Heart right ventricle (tissue), 16 donors: ENCODE measurements at regions not wholly inside any gene's neighbourhood (a gene's known extent, or its start where the extent isn't known, plus 50 kb on each side); places are given as distances from the start of the nearest gene placed in this dataset.

Experiments used
- ATAC-seq, 8 donors: fragments of 200-7000 bp; cut with Tn5 transposase; one replicate each; pipeline ENCODE4 v1.9.1; 2020; ENCODE audit warnings: mild to moderate bottlenecking in 8 of 8, moderate library complexity in 8 of 8, moderate number of reproducible peaks in 1 of 8
- DNase-seq, 2 donors: peaks; one replicate each; pipeline ENCODE4 v3.0.0-alpha.2; 2020
- H3K27ac ChIP-seq, 10 donors: fragments of 200-600 bp; sonication (generic) in 2 of 10; one replicate each; pipeline versions ENCODE4 v1.5.0 to v1.8.0; 2020 to 2022; ENCODE audit warnings: mild to moderate bottlenecking in 3 of 10
- H3K27me3 ChIP-seq, 7 donors: fragments of 200-600 bp; one replicate each; pipeline ENCODE4 v1.8.0; 2021 to 2022; ENCODE audit warnings: mild to moderate bottlenecking in 2 of 7
- H3K36me3 ChIP-seq, 9 donors: fragments of 200-600 bp; sonication (generic) in 1 of 9; one replicate each; pipeline versions ENCODE4 v1.5.0 to v1.8.0; 2020 to 2022; ENCODE audit warnings: mild to moderate bottlenecking in 2 of 9
- H3K4me1 ChIP-seq, 9 donors: fragments of 200-600 bp; sonication (generic) in 1 of 9; one replicate each; pipeline versions ENCODE4 v1.5.0 to v1.8.0; 2020 to 2022; ENCODE audit warnings: mild to moderate bottlenecking in 4 of 9
- H3K4me3 ChIP-seq, 10 donors: fragments of 200-600 bp; sonication (generic) in 2 of 10; one replicate each; pipeline versions ENCODE4 v1.5.0 to v1.8.0; 2020 to 2022; ENCODE audit warnings: mild to moderate bottlenecking in 7 of 10, moderate library complexity in 2 of 10
- H3K9me3 ChIP-seq, 11 donors: fragments of 200-600 bp in 10 of 11; sonication (generic) in 2 of 11; one replicate each; pipeline versions ENCODE4 v1.5.0 to v1.8.0; 2013 to 2022; ENCODE audit warnings: mild to moderate bottlenecking in 2 of 11, control low read depth in 1 of 11, moderate library complexity in 1 of 11
- WGBS, 2 donors: extraction: QIAGEN DNeasy Blood & Tissue Kit; methylation state at CpG; one replicate each; pipeline ENCODE4 v1.1.7; 2013; ENCODE audit warnings: inconsistent platforms in 1 of 2; 5-methylcytosine and 5-hydroxymethylcytosine counted together
- intact Hi-C, 10 donors: fragments of 100-400 bp; cut with DNase I; formaldehyde crosslinking; loops; one replicate each; pipeline versions ENCODE4 v1.11.1 to v1.14.2; 2022
- TF ChIP-seq, protein P1 (sequence below), 9 donors: fragments of 200-600 bp; sonication (generic) in 2 of 9; IDR thresholded peaks; one replicate each; pipeline versions ENCODE4 v1.5.0 to v1.8.0; 2021 to 2022; ENCODE audit warnings: antibody characterized with exemption in 9 of 9, mild to moderate bottlenecking in 5 of 9, moderate library complexity in 1 of 9
- donor health status: Arrhythmogenic right ventricular cardiomyopathy.
- donor health status: ischemic (EF 13 %, LVEDD 7.1; RV severe dilation, severe dysfunction).
- donor health status: healthy with polysubstance abuse.
- donor health status: DM: no; HTN: yes; CAD: no.
- donor health status: DM: no; HTN: no; CAD: no.
- donor health status: ischemic (EF 25% LVEDD 6.9; RV normal size, moderate dysfunction).
- donor health status: ischemic (EF 25% LVEDD 5.7; RV mildly dilated, moderate dysfunction).
- donor health status: healthy.
- donor health status: DM: yes; HTN: yes; CAD: no.
- donor health status: Ischemic cardiomyopathy.
- donor health status: ischemic (EF 35%, LVEDD 5.7; RV mildly dilated, moderate dysfunction).
- donor health status: nonischemic (EF 11% LVEDD 7.7; RV severe dilation, severe dysfunction).
- donor health status: DM: yes; HTN: yes; CAD: no.
- donor health status: PGD.
- donor health status: ischemic (EF 29% LVEDD 5.4; RV normal size, mild dysfunction).
- donor health status: nonischemic (EF 23%, LVEDD 6.1; RV moderate dilation, normal function).

- Histone ChIP-seq H3K36me3 (no peaks in the 10 kb centered on the region), H3K9me3 (no peaks in the 10 kb centered on the region), H3K4me1 (no peaks in the 10 kb centered on the region), H3K27me3 (no peaks in the 10 kb centered on the region), H3K27ac (no peak overlapping the region), H3K4me3 (no peak overlapping the region)
- intact Hi-C loops: no loop called here
- DNase-seq: no peak
- WGBS, 2 donors: 73 to 79% methylated on average over 5 of the region's 5 CpGs
- TF ChIP-seq, protein P1, sequence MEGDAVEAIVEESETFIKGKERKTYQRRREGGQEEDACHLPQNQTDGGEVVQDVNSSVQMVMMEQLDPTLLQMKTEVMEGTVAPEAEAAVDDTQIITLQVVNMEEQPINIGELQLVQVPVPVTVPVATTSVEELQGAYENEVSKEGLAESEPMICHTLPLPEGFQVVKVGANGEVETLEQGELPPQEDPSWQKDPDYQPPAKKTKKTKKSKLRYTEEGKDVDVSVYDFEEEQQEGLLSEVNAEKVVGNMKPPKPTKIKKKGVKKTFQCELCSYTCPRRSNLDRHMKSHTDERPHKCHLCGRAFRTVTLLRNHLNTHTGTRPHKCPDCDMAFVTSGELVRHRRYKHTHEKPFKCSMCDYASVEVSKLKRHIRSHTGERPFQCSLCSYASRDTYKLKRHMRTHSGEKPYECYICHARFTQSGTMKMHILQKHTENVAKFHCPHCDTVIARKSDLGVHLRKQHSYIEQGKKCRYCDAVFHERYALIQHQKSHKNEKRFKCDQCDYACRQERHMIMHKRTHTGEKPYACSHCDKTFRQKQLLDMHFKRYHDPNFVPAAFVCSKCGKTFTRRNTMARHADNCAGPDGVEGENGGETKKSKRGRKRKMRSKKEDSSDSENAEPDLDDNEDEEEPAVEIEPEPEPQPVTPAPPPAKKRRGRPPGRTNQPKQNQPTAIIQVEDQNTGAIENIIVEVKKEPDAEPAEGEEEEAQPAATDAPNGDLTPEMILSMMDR (IDR thresholded peaks at IDR 0.05): no peak
- ATAC-seq: no peak
Observed at GRCh38 chr5:76030343-76030742, 52.8 kb upstream of the SV2C start.

- no peak overlapping the region for H3K27ac ChIP-seq
- no peak overlapping the region for H3K4me3 ChIP-seq
- ATAC-seq (no peak), DNase-seq (no peak)
- whole genome bisulfite sequencing, 2 donors: 89 to 95% methylated on average over 5 of the region's 5 CpGs
- TF ChIP-seq, protein P1 (IDR thresholded peaks at IDR 0.05): no peak
- no peaks in the 10 kb centered on the region for H3K36me3 ChIP-seq
- H3K9me3 ChIP-seq: no peaks in the 10 kb centered on the region
- H3K27me3 ChIP-seq: no peaks in the 10 kb centered on the region
- intact Hi-C loops: no loop called here
- no peaks in the 10 kb centered on the region for H3K4me1 ChIP-seq
Observed at GRCh38 chr5:76029739-76030138, 53.4 kb upstream of the SV2C start.

DNA sequence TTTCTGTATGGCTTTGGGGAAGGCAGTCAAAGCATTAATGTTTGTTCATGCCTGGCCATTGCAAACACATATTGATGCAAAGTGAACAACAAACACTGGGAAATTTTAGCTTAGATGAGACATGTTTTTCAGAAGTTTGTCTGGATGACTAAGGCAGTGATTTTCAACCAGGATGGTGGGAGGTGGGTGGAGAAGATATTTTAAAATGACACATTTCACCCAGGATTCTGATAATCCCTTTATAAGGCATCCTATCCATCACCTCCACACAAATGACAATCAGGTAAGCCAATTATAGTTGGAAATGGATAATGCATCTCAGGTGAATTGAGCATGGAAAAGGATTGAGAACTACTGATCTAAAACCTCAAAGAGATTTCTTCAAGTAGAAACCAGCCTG, 57.4 kb upstream of the SV2C start:
- intact Hi-C loops: no loop called here
- no peak overlapping the region for H3K27ac ChIP-seq
- H3K9me3 ChIP-seq: no peaks in the 10 kb centered on the region
- no peak overlapping the region for H3K4me3 ChIP-seq
- no peaks in the 10 kb centered on the region for H3K36me3 ChIP-seq
- no peaks in the 10 kb centered on the region for H3K4me1 ChIP-seq
- ATAC-seq: no peak
- H3K27me3 ChIP-seq: peaks cover 0 to 3% (median 0%) of the 10 kb centered on the region in 7 donors
- no peak for DNase-seq
- TF ChIP-seq, protein P1 (IDR thresholded peaks at IDR 0.05): no peak

GRCh38 chr5:76025069-76025468, 58.1 kb upstream of the SV2C start:
- no peak overlapping the region for H3K4me3 ChIP-seq
- no peak for ATAC-seq
- DNase-seq: no peak
- H3K9me3 ChIP-seq: no peaks in the 10 kb centered on the region
- H3K27ac ChIP-seq: no peak overlapping the region
- peaks cover 0 to 3% (median 0%) of the 10 kb centered on the region in 7 donors for H3K27me3 ChIP-seq
- H3K36me3 ChIP-seq: no peaks in the 10 kb centered on the region
- TF ChIP-seq, protein P1 (IDR thresholded peaks at IDR 0.05): no peak
- WGBS, 2 donors: 18 to 28% methylated on average over 2 of the region's 2 CpGs
- H3K4me1 ChIP-seq: no peaks in the 10 kb centered on the region
- intact Hi-C loops: no loop called here

- no peak for DNase-seq
- TF ChIP-seq, protein P1 (IDR thresholded peaks at IDR 0.05): no peak
- Histone ChIP-seq H3K9me3 (no peaks in the 10 kb centered on the region), H3K4me1 (no peaks in the 10 kb centered on the region), H3K36me3 (no peaks in the 10 kb centered on the region), H3K4me3 (no peak overlapping the region), H3K27me3 (peaks cover 0 to 5% (median 0%) of the 10 kb centered on the region in 7 donors), H3K27ac (no peak overlapping the region)
- intact Hi-C loops: no loop called here
- 66 to 78% methylated on average over 4 of the region's 4 CpGs for WGBS, 2 donors
- ATAC-seq: no peak
Observed at GRCh38 chr5:76022611-76023010, 60.6 kb upstream of the SV2C start.
